HL-60/S4 (cell line): ENCODE measurements at regions not wholly inside any gene's neighbourhood (a gene's known extent, or its start where the extent isn't known, plus 50 kb on each side); places are given as distances from the start of the nearest gene placed in this dataset.
"Not testable (repeated sequence)": the region's sequence is repeated elsewhere in the genome, so short reads cannot be mapped to it uniquely, and the experiment has no call there.

Experiments used
- in situ Hi-C: fragments of 300-500 bp; cut with MboI; formaldehyde crosslinking; loops from 2 replicates; pipeline ENCODE4 v1.14.3; 2022; ENCODE audit warnings: low sequenced_read_pairs

GRCh38 chr3:177610686-177611633 is 413.7 kb upstream of the TBL1XR1 start:
- in situ Hi-C loops, result no loop called here

- in situ Hi-C loops, result no loop called here
These were observed 414.6 kb upstream of the TBL1XR1 start for GRCh38 chr3:177611752-177612334.

GRCh38 chr3:177613901-177614300 is 416.6 kb upstream of the TBL1XR1 start:
- in situ Hi-C loops, result no loop called here

GRCh38 chr3:177615015-177615414 is 417.7 kb upstream of the TBL1XR1 start:
- in situ Hi-C loops, result no loop called here

GRCh38 chr3:177618873-177619733 is 421.8 kb upstream of the TBL1XR1 start:
- in situ Hi-C loops, result no loop called here

- in situ Hi-C loops, result no loop called here
These were observed 422.8 kb upstream of the TBL1XR1 start for GRCh38 chr3:177620073-177620472.

GRCh38 chr3:177622520-177622919 is 425.2 kb upstream of the TBL1XR1 start:
- in situ Hi-C loops, result no loop called here

- in situ Hi-C loops, result no loop called here
These were observed 425.8 kb upstream of the TBL1XR1 start for GRCh38 chr3:177622982-177623617.

- in situ Hi-C loops, result no loop called here
These were observed 427.5 kb upstream of the TBL1XR1 start for GRCh38 chr3:177624528-177625495.

GRCh38 chr3:177626045-177626444 is 428.8 kb upstream of the TBL1XR1 start:
- in situ Hi-C loops, result no loop called here

GRCh38 chr3:177628095-177628719 is 430.9 kb upstream of the TBL1XR1 start:
- in situ Hi-C loops, result not testable (repeated sequence)

GRCh38 chr3:177629276-177629675 is 432.0 kb upstream of the TBL1XR1 start:
- in situ Hi-C loops, result no loop called here

GRCh38 chr3:177633671-177634207 is 436.5 kb upstream of the TBL1XR1 start:
- in situ Hi-C loops, result no loop called here

- in situ Hi-C loops, result not testable (repeated sequence)
These were observed 438.4 kb upstream of the TBL1XR1 start for GRCh38 chr3:177635601-177636106.

- in situ Hi-C loops, result no loop called here
These were observed 443.2 kb upstream of the TBL1XR1 start for GRCh38 chr3:177640319-177640965.

GRCh38 chr3:177641206-177641605 is 443.9 kb upstream of the TBL1XR1 start:
- in situ Hi-C loops, result no loop called here

- in situ Hi-C loops, result no loop called here
These were observed 444.9 kb upstream of the TBL1XR1 start for GRCh38 chr3:177642042-177642803.

GRCh38 chr3:177642804-177643125 is 445.5 kb upstream of the TBL1XR1 start:
- in situ Hi-C loops, result no loop called here
